ENCODE measurements at regions not wholly inside any gene's neighbourhood (a gene's known extent, or its start where the extent isn't known, plus 50 kb on each side); places are given as distances from the start of the nearest gene placed in this dataset.
"Not testable (repeated sequence)": the region's sequence is repeated elsewhere in the genome, so short reads cannot be mapped to it uniquely, and the experiment has no call there.

GRCh38 chr6:76942203-76942966 is 520.9 kb downstream of the HTR1B start:
- no peak for DNase-seq

GRCh38 chr6:76940191-76940590 is 523.1 kb downstream of the HTR1B start:
- DNase-seq, result no peak

GRCh38 chr6:76914737-76915136 is 548.6 kb downstream of the HTR1B start:
- DNase-seq, result no peak

GRCh38 chr6:76905541-76905940 is 557.8 kb downstream of the HTR1B start:
- not testable (repeated sequence) for DNase-seq

- no peak for DNase-seq
Observed at GRCh38 chr6:76892542-76892941, 570.7 kb downstream of the HTR1B start.

- DNase-seq, result no peak
Observed at GRCh38 chr6:76888351-76888750, 574.9 kb downstream of the HTR1B start.

GRCh38 chr6:76886900-76887299 is 576.4 kb downstream of the HTR1B start:
- DNase-seq, result no peak

GRCh38 chr6:76885861-76886301 is 577.4 kb downstream of the HTR1B start:
- no peak for DNase-seq

GRCh38 chr6:76881414-76881813 is 581.9 kb downstream of the HTR1B start:
- no peak for DNase-seq

- peak; percentile 52 for DNase-seq
Observed at GRCh38 chr6:76876922-76877553, 586.3 kb downstream of the HTR1B start.

GRCh38 chr6:76876430-76876829 is 586.9 kb downstream of the HTR1B start:
- DNase-seq, result not testable (repeated sequence)

GRCh38 chr6:76867182-76867581 is 596.1 kb downstream of the HTR1B start:
- DNase-seq, result no peak

GRCh38 chr6:76866091-76866915 is 597.0 kb downstream of the HTR1B start:
- no peak for DNase-seq

- no peak for DNase-seq
Observed at GRCh38 chr6:76862936-76863335, 600.4 kb downstream of the HTR1B start.

GRCh38 chr6:76861403-76861802 is 601.9 kb downstream of the HTR1B start:
- peak; percentile 18 for DNase-seq

GRCh38 chr6:76856065-76856464 is 607.2 kb downstream of the HTR1B start:
- no peak for DNase-seq

- no peak for DNase-seq
Observed at GRCh38 chr6:76852776-76853175, 610.5 kb downstream of the HTR1B start.

- DNase-seq, result not testable (repeated sequence)
Observed at GRCh38 chr6:76849274-76849970, 613.9 kb downstream of the HTR1B start.

- DNase-seq, result no peak
Observed at GRCh38 chr6:76843054-76843822, 620.1 kb downstream of the HTR1B start.

GRCh38 chr6:76840865-76841264 is 622.4 kb downstream of the HTR1B start:
- DNase-seq, result no peak

- no peak for DNase-seq
Observed at GRCh38 chr6:76840041-76840745, 623.1 kb downstream of the HTR1B start.
